ENCODE measurements at regions not wholly inside any gene's neighbourhood (a gene's known extent, or its start where the extent isn't known, plus 50 kb on each side); places are given as distances from the start of the nearest gene placed in this dataset.

GRCh38 chr15:70159713-70160009 lies 61.9 kb upstream of the TLE3 start:
- TF ChIP-seq POLR2AphosphoS5 (IDR thresholded peaks at IDR 0.05; ENCODE audit: insufficient read depth in 1 of 2, low read depth in 1 of 2) (no peak), CTCF (IDR thresholded peaks at IDR 0.05) (no peak)
